Activated naive CD4-positive, alpha-beta T cell treated with Interleukin-2 at 50 U/mL for 16 hours (primary cell): ENCODE measurements at regions not wholly inside any gene's neighbourhood (a gene's known extent, or its start where the extent isn't known, plus 50 kb on each side); places are given as distances from the start of the nearest gene placed in this dataset.

Experiments used
- DNase-seq: peaks from one replicate; pipeline ENCODE4 v3.0.0-alpha.2; 2020

DNA sequence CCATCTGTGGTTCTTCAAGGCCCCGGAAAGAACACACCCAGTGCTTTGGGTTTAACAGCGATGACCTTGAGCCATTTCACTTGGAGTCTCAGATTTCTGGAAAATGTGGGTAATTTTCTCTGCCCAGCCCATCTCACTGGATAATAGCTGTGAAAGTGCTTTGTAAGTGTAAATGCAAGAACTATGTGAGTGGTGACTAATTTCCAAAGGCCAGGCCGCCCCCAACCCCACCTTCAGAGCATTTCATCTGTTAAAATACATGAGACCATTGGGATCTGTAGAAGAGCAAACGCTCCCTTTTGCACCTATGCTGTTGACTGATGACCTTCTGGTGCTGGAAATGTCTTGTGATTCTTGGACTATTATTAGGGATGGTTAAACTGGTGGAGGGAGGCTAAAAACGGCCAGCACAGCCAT is 196.8 kb upstream of the LPP start:
- DNase-seq: no peak

DNA sequence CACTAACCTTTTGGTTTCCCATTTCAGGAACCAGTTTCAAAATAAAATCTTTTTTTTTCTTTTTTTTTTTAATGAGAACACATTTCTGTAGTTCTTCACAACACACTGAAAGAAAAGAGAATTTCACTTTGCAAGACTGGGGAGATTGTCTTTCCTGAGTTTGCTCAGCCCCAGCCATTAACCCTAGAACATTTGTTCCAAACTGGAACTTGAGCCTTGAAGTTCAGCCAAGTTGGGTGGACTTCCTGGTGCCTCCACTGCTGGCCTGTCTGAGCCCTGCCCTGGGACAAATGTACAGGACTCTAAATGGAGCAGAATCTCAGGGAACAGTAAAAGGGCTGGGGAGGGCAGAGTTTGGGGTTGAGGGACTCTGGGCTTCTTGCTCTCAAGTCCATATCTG is 196.4 kb upstream of the LPP start:
- DNase-seq: no peak

DNA sequence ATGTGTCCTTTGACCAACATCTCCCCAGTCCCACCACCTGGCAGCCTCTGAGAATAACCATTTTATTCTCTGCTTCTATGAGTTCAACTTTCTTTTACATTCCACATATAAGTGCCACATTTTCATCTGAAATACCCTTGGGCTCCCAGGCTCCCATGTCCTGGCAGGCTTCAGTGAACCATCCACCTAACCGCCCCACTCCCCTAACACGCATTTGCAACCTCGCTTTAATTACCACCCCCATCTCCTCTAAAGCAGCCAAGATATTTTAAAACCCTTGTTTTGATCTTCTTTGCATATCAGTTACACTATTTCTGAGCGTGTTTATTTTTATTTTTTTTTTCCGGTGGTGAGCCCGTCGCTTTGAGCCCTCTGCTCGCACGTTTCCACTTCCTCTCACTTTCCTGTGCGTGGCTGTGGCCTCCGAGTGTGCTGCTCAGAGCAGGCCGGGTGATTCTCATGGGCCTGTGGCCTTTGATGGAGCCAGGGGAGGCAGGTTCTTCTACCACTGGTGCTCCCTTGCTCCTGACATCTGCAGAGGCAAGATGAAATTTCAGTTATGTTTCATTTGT is 195.4 kb upstream of the LPP start:
- DNase-seq: peak; percentile 53

DNA sequence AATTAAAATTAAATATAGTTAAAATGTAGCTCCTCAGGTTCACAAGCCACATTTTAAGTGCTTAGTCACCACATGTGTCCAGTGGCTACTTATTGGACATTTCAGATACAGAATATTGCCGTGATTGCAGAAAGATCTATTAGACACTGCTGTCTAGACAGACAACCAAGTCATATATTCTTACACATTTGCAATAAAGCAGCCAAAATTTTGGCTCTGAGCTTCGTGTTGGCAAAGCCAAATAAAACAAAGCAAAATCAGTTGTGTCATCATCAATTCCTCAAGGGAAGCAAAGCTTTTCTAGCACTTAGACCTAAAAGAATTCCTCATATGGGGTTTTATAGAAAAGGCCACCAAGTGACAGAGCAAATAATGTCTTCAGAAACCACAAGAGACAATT is 193.1 kb upstream of the LPP start:
- DNase-seq: no peak

DNA sequence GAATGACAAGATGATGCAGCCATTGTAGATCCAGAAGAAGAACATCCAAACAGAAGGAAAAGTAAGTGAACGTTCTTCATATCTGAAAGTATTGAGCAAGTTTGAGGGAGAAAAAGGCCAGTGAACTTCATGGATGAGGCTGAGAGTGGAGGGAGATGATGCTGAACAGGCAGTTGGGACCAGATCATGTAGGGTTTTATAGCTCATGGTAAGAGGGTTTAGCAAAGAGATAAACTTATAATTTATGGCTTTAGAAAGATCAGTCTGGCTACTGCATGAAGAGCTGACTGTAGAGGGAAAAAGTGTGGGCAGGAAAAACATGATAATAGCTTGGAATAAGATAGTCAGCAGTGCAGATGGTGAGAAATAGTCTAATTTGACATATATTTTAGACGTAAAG is 192.6 kb upstream of the LPP start:
- DNase-seq: no peak

DNA sequence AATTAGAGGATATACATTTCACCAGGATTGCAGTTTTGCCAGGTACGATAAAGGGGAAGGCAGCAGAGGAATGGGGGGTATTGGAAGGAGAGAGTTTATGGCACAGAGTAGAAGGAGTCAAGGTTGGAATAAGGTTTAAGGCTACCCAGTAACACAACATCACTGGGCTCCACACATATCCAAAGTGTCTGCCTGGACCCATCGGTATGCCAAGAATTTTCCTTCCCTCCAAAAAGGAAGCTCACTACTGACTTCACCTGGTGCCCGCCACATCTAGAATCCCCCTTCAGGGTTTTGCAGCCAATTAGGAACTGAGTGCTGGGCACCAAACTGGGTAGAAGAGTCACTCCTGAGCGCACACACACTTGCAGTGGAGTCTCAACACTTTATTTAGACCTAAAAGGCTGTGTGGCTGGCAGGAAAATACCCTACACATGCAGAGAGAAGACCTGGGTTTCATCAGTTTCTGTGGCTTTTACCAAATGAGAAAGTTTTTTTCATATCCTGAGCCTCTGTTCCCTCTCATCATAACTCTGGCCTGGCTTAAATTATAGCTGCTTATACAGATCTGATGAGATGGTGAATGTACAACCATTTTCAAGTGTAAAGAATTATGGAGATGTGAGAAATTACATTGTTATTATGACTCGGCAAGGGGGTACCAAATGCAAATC is 190.8 kb upstream of the LPP start:
- DNase-seq: no peak

DNA sequence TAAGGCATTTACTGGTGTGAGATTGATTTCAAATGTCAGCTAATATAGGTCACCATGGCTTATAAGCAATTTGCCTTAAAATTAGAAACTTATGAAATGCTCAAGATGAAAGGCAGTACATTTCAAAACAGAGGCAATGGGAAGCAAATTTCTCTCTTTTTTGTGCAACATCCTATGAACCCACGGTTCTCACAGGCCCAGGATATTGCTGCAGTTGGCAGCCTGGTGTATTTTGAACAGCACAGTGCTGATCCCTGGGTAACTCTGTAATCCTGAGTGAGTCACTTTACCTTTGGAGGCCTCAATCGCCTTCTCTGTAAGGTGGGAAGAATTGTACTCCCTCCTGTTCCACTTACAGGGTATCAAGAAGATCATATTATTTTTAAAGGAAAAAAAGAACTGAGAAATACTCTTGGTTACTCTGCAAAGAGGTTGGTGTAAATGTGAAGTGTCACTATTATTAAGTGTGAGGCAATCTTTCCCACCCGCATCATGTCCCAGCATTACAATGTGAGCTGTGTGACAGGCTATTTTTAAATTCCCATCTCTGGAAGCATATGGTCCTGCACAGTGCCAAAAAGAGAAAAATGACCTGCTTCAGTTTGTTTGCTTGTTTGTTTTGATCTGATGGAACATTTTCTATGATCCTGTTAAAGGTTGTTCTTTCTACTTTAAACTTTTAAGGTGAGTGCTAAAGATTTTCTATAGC is 190.1 kb upstream of the LPP start:
- DNase-seq: no peak

DNA sequence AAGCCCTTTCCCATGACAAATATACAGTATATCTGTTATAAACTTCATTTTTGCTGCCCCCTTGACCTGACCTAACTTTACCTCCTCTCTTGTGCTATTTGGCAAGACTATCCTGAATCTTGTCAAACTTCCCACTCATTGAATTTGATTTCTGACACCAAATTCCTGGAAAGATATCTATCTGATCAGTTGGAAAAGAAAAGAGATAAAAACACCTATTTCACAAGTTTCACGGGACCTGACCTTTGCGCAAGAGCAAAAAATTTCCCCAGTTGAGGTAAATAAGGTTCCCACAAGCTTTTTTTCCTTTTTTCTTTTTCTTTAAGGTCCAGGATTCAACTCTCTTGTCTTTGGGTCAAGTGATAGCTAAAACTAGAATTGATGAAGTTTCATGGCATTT is 189.2 kb upstream of the LPP start:
- DNase-seq: no peak

DNA sequence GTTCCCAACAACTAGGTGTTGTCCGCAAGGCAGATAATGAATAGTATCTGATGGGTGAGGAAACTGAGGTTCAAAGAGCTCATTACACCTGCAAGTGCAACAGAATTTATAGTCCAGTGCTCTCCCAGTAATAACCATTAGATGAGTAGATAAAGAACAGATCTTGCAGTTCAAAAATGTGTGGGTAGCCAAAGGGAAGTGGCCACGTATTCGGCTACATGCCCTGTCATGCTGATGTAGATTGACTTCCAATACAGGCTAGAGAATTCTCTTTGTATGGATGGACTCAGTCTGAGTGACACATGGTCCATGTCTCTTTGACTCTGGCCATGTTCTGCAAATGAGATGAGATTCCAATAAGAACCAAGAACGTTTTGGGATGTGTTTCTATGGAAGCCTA is 187.9 kb upstream of the LPP start:
- DNase-seq: no peak

DNA sequence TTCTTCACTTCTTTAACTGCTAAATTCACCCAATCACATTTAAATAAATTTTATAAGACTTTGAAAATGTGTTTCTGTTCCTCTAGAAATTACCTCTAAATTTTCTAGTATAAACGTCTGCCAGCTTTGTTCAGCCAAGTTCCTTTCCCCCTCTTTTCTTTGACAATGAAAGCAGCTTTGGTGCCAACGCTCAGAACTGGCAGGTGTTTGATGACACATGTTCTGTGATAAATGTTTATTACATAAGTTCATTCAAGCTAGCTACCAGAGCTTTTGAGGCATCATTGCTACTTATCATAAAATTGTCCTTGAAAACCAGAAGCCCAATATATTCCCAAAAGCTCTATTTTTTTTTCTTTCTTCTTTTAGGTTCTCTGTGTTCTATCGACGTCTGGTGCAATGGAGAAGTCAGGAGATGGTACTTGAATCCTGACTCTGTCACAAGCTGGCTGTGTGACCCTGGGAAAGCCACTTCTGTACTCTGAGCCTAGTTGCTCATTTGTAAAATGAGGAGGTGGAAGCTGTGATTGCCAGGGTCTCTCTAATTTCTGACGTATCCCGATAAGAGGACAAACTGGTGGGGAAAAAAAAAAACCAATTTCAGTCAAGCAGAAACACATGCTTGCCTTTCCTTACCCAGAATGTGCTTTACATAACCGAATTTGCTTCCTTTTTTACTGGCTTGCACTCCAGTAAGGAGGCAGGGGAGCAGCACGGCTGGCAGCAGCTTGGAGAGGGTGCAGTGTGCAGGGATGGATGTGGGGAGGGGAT is 187.1 kb upstream of the LPP start:
- DNase-seq: no peak

DNA sequence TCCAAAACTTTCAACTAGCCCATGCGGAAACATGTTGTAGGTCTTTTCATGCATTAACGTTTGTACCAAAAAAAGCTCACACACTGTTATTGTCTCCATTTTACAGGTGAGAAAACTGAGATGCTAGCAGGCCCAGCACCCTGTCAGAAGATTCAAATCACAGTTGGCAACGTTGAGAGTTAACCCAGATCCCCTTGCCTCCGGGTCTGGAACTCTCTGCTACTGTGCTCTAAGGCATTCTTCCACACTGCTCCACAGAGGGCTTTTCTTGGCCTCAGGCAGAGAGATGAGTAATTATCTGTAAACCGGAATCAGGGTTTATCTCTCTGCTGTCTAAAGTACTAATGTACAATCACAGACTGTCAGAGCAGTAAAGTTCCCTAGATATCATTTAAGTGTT is 186.0 kb upstream of the LPP start:
- no peak for DNase-seq

DNA sequence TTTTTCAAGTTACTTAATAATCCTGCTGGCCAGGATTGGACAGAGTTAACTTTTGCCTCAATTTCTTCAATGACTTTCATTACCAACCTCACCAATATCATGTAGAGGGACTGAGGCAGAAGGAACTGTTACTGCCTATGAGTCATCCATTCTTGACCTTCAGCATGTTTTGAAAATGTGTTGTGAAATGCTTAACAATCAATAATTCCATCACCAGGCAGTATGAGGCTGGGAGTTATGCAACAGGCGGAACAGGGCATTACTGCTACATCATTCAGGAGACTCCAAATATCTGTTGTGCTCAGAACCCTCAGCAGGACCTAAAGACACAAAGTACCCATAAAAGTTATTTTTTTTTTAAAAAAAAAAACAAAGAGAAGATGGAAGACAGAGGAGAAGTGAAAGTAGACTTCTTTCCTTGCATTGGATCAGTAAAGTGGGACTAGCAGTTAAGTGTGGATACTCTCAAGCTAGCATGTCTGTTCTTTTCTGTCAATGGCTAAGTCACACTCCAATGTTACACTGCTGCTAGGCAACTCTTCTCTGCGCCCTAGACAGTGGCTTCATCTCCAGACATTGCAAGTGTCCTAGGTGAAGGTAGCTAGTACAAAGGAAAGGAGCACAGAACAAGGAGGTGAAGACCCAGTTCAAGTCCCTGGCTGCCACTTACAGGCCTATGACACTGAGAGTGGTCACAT is 184.9 kb upstream of the LPP start:
- DNase-seq: no peak

DNA sequence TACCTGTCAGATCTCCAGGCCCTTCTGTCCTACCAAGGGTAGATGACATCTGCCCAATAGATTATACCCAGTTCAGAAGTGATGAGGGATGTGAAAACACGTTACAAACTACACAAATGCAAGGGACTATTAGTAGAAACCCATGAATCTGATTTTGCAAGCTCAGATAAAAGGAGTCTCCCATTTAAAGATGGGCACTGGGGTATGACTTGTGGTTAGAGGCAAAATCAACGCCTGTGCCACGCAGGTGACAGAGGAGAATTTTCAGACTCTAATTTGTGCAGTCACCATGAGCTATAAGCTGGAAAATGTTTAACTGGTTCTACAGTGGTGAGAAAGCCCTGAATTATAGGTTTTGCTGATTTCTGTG is 184.4 kb upstream of the LPP start:
- DNase-seq: no peak

DNA sequence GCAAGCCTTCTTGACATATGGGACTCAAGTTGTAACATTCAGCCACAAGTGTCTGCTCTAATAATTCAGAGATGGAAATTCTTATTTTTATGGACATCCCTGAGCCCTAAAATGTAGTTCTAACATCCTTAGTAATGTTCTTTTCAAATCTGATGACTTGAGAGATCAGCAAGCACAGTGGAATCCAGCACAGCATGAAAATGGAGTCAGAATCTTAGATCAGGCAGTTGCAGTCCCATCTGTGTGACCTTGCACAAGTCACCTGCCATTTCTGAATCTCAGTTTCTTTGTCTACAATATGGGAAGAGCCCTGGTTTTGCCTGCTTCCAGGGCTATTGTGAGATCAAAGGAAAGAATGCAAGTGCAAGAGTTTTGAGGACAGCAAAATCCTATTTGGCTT is 183.9 kb upstream of the LPP start:
- no peak for DNase-seq

DNA sequence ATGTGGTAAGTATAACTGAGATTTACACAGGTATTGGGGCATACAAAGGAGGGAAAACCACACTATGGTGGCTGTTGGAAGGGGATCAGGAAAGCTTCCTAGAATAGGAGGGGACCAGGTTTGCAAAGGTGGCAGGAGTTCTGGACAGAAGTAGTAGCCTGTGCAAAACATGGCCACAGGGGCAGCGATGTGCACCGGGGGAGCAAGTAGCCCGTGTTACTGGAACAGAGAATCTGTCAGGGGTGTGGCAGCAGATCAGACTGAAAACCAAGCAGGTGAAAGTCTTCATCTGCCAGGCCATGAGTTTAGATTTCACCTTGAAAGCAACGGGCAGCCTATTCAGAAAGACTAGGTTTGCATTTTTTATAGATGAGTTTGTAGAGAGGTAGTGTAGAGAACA is 182.3 kb upstream of the LPP start:
- DNase-seq: no peak

DNA sequence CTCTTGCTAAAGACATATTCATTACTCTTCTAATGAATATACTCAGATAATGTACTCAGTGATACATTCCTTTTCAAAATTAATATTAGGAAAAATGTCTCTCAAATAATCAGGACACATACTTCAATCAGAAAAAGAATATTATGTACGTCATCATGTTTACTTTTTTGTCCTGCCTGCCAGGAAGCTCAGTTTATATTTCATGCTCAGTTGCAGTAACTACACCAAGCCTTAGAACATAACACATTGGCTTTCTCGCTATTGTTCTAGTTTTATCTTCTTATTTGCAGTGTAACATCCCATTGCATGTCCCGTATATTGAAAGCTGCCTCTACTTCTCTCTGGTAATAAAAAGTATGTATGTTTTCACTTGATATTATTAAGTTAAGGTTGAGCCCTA is 181.5 kb upstream of the LPP start:
- no peak for DNase-seq

DNA sequence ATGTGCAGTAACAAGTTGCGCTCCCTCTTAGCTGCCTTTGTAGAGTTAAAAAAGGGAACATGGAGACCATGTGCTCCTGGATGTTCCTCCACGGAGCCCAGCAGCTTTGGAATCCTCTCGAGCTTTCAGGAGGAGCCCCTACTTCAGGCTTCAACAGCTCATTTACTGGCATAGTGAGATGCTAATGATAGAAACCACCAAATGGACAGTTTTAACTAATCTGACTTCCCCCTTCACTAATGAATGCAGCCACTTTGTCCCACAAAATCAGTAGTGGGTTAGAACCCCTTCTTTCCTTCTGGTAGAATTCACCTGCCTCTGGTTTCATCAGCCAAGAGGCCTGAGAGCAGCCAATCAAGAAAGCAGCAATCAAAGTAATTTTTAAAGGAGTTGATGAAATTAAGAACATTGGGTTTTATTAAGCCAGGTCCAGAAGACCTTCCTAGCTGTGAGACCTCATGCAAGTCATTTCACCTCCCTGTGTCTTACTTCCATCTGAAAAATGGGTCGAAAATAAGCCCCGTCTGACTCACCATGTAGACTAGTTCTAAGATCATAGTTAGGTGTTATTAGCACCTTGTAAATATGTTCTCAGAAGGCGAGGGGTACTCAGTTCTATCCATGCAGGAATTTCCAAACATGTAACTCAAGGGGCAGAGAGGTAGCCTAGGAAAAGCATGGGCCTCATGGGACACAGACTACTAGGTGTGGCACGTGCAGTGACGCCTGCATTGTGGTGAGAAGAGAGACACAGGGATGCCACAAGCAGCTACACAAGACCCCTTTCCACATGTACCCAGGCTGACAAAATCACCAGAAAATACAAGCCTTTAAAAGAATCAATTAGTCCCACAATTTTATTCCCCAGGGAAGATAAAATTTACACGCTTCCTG is 179.7 kb upstream of the LPP start:
- peak; percentile 24 for DNase-seq

DNA sequence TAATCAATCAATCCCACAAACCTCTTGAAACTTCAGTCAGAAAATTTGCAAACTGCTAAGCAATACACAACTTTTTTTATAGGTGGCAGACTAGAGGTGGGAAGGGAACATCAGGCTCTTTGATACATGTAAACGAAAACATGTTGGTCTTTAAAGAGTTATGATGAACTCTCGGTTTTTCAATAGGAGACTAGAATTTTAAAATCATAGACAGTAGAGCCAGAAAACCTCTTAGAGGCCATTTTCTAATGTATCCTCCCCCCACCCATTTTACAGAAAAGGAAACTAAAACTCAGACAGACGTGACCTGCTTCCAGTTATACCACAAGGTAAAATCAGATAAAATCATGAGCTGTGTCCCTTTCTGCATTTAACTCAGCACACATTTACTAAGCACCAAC is 179.1 kb upstream of the LPP start:
- DNase-seq: no peak

DNA sequence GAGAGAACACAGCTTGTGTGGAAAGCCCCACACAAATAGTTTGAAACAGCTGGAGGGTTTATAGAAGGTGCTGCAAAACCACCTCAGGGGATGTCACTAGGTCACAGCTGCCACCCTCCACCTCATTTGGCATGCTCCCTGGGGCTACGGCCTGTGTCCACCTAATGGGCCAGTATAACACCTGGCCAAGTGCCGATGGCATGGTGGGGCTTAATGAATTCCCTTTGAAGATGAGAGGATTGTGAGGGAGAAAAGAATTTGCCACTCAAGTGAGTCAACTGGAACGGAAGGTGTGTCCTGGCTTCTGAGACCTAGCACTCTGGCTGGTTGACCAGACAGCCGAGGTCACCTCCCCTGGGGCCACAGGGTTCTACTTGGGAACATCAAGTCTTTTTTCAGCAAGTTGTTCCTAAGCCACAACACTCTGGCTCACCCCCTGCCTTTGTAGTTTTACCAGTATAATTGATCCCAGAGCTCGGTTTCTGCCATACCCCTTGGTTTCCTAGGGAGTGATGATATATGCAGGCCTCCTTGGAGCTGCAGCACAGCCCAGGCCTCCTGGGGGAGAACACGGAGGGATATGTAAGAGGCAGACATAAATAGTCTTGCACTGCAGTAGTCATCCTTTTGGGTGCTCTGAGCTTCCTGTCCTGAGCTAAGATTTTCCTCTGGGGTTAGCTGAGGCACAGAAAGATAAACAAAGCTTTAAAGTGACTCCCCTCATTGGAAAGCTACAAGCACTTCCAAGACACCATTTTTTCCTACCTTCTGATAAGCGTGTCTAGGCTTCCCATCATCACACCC is 178.2 kb upstream of the LPP start:
- peak; percentile 21 for DNase-seq

DNA sequence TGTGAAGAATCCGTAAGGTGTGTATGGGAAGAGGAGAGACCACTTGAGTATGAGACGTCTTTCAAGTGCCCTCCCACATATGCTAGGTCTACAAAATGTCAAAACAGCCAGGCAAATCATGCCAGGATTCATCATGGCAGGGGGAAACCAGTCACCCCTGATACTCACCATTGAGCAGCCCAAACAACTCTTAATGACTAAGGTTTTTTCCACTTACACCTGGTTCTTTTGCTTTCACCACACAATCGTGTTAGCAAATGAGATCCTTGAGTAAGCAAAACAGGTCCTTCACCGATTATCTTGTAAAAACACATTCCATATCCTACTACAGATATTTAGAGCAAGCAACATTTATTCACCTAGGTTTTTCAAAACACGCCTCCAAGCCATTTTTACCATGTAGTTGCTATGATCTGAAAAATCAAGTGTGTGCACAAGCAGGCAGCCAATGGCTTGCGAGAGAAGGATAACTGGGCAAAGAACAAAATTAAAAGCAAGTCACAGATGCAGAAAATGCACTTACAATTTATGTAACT is 177.5 kb upstream of the LPP start:
- peak; percentile 54 for DNase-seq

DNA sequence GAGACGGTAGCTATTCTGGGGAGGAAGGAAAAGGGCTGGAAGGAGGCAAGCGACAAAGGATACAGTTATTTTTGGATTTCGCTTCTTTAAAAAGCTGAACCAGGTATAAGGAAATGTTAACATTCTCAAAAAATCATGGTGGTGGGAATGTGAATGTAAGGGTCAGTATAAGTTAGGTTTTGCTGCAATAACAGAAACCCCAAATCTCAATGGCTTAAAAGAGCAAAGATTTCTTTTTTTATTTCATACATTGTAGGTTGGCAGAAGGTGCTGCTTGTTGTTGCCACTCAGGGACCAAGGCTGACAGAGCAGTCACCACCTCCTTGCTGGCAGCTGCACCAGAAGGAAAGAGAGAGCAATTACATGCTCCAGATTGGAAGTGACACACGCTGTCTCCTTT is 176.3 kb upstream of the LPP start:
- DNase-seq: no peak
